ENCODE measurements at regions not wholly inside any gene's neighbourhood (a gene's known extent, or its start where the extent isn't known, plus 50 kb on each side); places are given as distances from the start of the nearest gene placed in this dataset.

- no peak overlapping the region for H3K4me3 ChIP-seq (replicated peaks in 1 of 4; ENCODE audit: control extremely low read depth in 1 of 4, insufficient read depth in 1 of 4, low read depth in 3 of 4, low read length in 4 of 4)
- no peaks in the 10 kb centered on the region for H3K4me1 ChIP-seq (ENCODE audit: control insufficient read depth, extremely low read depth, insufficient read depth, low read length)
- H3K27ac ChIP-seq (ENCODE audit: insufficient read depth, low read length), result no peak overlapping the region
- DNase-seq (ENCODE audit: low read depth in 2 of 2), result no peak
- no peaks in the 10 kb centered on the region for H4K20me1 ChIP-seq (ENCODE audit: control insufficient read depth, extremely low read depth, insufficient read depth, low read length)
- no peaks in the 10 kb centered on the region for H3K27me3 ChIP-seq (ENCODE audit: control insufficient read depth, insufficient read depth, low read length)
- TF ChIP-seq EZH2 (IDR thresholded peaks at IDR 0.05; ENCODE audit: low read length, missing control alignments) (no peak), CTCF (conservative IDR thresholded peaks at IDR 0.05 in 1 of 2, IDR thresholded peaks at IDR 0.05 in 1 of 2; ENCODE audit: low read depth in 1 of 2, low read length in 2 of 2) (no peak)
- H3K9ac ChIP-seq (ENCODE audit: insufficient read depth, low read length), result no peak overlapping the region
- H3K36me3 ChIP-seq (ENCODE audit: control insufficient read depth, insufficient read depth, low read length), result no peaks in the 10 kb centered on the region
- no peaks in the 10 kb centered on the region for H3K9me3 ChIP-seq (ENCODE audit: control insufficient read depth, insufficient read depth, low read depth, low read length)
- no peaks in the 10 kb centered on the region for H3K79me2 ChIP-seq (ENCODE audit: control insufficient read depth, insufficient read depth, low read length)
- H2AFZ ChIP-seq (ENCODE audit: low read length), result no peak overlapping the region
- no peak overlapping the region for H3K4me2 ChIP-seq (ENCODE audit: extremely low read depth, insufficient read depth, low read length)
Measured at GRCh38 chr2:234806818-234807217, 145.0 kb upstream of the SH3BP4 start.

GRCh38 chr2:234805836-234806235 lies 146.0 kb upstream of the SH3BP4 start:
- H3K9me3 ChIP-seq (ENCODE audit: control insufficient read depth, insufficient read depth, low read depth, low read length), result no peaks in the 10 kb centered on the region
- no peak overlapping the region for H3K9ac ChIP-seq (ENCODE audit: insufficient read depth, low read length)
- TF ChIP-seq CTCF (conservative IDR thresholded peaks at IDR 0.05 in 1 of 2, IDR thresholded peaks at IDR 0.05 in 1 of 2; ENCODE audit: low read depth in 1 of 2, low read length in 2 of 2) (no peak), EZH2 (IDR thresholded peaks at IDR 0.05; ENCODE audit: low read length, missing control alignments) (no peak)
- no peaks in the 10 kb centered on the region for H3K36me3 ChIP-seq (ENCODE audit: control insufficient read depth, insufficient read depth, low read length)
- no peaks in the 10 kb centered on the region for H4K20me1 ChIP-seq (ENCODE audit: control insufficient read depth, extremely low read depth, insufficient read depth, low read length)
- no peaks in the 10 kb centered on the region for H3K4me1 ChIP-seq (ENCODE audit: control insufficient read depth, extremely low read depth, insufficient read depth, low read length)
- no peaks in the 10 kb centered on the region for H3K79me2 ChIP-seq (ENCODE audit: control insufficient read depth, insufficient read depth, low read length)
- H3K27ac ChIP-seq (ENCODE audit: insufficient read depth, low read length), result no peak overlapping the region
- H3K4me2 ChIP-seq (ENCODE audit: extremely low read depth, insufficient read depth, low read length), result no peak overlapping the region
- no peaks in the 10 kb centered on the region for H3K27me3 ChIP-seq (ENCODE audit: control insufficient read depth, insufficient read depth, low read length)
- peak in 1 of 2 donors; percentile 77 for DNase-seq (ENCODE audit: low read depth in 2 of 2)
- H2AFZ ChIP-seq (ENCODE audit: low read length), result no peak overlapping the region
- no peak overlapping the region for H3K4me3 ChIP-seq (replicated peaks in 1 of 4; ENCODE audit: control extremely low read depth in 1 of 4, insufficient read depth in 1 of 4, low read depth in 3 of 4, low read length in 4 of 4)

- Histone ChIP-seq H3K9me3 (ENCODE audit: control insufficient read depth, insufficient read depth, low read depth, low read length) (no peaks in the 10 kb centered on the region), H2AFZ (ENCODE audit: low read length) (no peak overlapping the region), H3K36me3 (ENCODE audit: control insufficient read depth, insufficient read depth, low read length) (no peaks in the 10 kb centered on the region), H3K79me2 (ENCODE audit: control insufficient read depth, insufficient read depth, low read length) (no peaks in the 10 kb centered on the region), H3K4me3 (replicated peaks in 1 of 4; ENCODE audit: control extremely low read depth in 1 of 4, insufficient read depth in 1 of 4, low read depth in 3 of 4, low read length in 4 of 4) (no peak overlapping the region), H3K27me3 (ENCODE audit: control insufficient read depth, insufficient read depth, low read length) (no peaks in the 10 kb centered on the region), H3K9ac (ENCODE audit: insufficient read depth, low read length) (no peak overlapping the region), H4K20me1 (ENCODE audit: control insufficient read depth, extremely low read depth, insufficient read depth, low read length) (no peaks in the 10 kb centered on the region), H3K4me1 (ENCODE audit: control insufficient read depth, extremely low read depth, insufficient read depth, low read length) (no peaks in the 10 kb centered on the region), H3K27ac (ENCODE audit: insufficient read depth, low read length) (no peak overlapping the region), H3K4me2 (ENCODE audit: extremely low read depth, insufficient read depth, low read length) (no peak overlapping the region)
- no peak for DNase-seq (ENCODE audit: low read depth in 2 of 2)
- no peak for TF ChIP-seq CTCF (conservative IDR thresholded peaks at IDR 0.05 in 1 of 2, IDR thresholded peaks at IDR 0.05 in 1 of 2; ENCODE audit: low read depth in 1 of 2, low read length in 2 of 2)
- TF ChIP-seq EZH2 (IDR thresholded peaks at IDR 0.05; ENCODE audit: low read length, missing control alignments), result no peak
Measured at GRCh38 chr2:234804704-234805103, 147.1 kb upstream of the SH3BP4 start.
